ENCODE measurements at regions not wholly inside any gene's neighbourhood (a gene's known extent, or its start where the extent isn't known, plus 50 kb on each side); places are given as distances from the start of the nearest gene placed in this dataset.

DNA sequence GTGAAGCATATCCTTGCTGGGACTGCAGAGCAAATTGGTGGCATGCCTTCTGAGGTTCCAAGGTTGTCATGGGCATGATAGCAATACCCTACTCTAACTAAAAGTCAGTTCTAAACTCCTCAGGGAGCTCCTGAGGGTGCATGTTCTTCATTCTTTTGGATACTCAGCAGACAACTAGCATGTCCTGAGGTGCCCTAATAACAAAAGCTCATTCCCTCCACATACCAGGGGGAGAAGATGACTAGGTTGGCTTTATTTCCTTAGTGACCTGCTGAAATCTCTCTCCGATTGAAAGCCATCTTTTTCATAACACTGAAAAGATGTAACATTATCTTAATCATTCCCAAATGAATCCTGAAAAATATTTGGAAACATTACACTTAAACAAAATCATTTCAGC lies 188.7 kb upstream of the IGF1 start:
- TF ChIP-seq, protein P1, sequence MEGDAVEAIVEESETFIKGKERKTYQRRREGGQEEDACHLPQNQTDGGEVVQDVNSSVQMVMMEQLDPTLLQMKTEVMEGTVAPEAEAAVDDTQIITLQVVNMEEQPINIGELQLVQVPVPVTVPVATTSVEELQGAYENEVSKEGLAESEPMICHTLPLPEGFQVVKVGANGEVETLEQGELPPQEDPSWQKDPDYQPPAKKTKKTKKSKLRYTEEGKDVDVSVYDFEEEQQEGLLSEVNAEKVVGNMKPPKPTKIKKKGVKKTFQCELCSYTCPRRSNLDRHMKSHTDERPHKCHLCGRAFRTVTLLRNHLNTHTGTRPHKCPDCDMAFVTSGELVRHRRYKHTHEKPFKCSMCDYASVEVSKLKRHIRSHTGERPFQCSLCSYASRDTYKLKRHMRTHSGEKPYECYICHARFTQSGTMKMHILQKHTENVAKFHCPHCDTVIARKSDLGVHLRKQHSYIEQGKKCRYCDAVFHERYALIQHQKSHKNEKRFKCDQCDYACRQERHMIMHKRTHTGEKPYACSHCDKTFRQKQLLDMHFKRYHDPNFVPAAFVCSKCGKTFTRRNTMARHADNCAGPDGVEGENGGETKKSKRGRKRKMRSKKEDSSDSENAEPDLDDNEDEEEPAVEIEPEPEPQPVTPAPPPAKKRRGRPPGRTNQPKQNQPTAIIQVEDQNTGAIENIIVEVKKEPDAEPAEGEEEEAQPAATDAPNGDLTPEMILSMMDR (IDR thresholded peaks at IDR 0.05; ENCODE audit: low read length) = no peak
- no peak for TF ChIP-seq EZH2 (IDR thresholded peaks at IDR 0.05; ENCODE audit: borderline replicate concordance, low read length)
